ENCODE measurements at regions not wholly inside any gene's neighbourhood (a gene's known extent, or its start where the extent isn't known, plus 50 kb on each side); places are given as distances from the start of the nearest gene placed in this dataset.

GRCh38 chr5:99187611-99188010 is 258.8 kb upstream of the CHD1 start:
- no peak for TF ChIP-seq TCF4 (CRISPR knock-in tag; IDR thresholded peaks at IDR 0.05; ENCODE audit: borderline replicate concordance)
- no peak for TF ChIP-seq GLIS3 (CRISPR knock-in tag; IDR thresholded peaks at IDR 0.05)
- no peak for TF ChIP-seq CSDC2 (CRISPR knock-in tag; IDR thresholded peaks at IDR 0.05)

Data from SK-N-SH treated with all-trans-retinoic acid at 6 μM for 48 hours (cell line).